Nephron progenitor cell (in vitro differentiated cells): ENCODE measurements at regions not wholly inside any gene's neighbourhood (a gene's known extent, or its start where the extent isn't known, plus 50 kb on each side); places are given as distances from the start of the nearest gene placed in this dataset.

Source experiments
- DNase-seq: peaks from one replicate; pipeline ENCODE4 v3.0.0; 2021
- H3K27ac Mint-ChIP-seq: 2 replicates; pipeline ENCODE4 v1.8.0; 2021; ENCODE audit warnings: mild to moderate bottlenecking, moderate library complexity, mixed read lengths
- H3K27me3 Mint-ChIP-seq: 2 replicates; pipeline ENCODE4 v1.8.0; 2021; ENCODE audit warnings: mild to moderate bottlenecking, low read depth, mixed read lengths; ENCODE audit not compliant: poor library complexity
- H3K36me3 Mint-ChIP-seq: 2 replicates; pipeline ENCODE4 v1.8.0; 2021; ENCODE audit warnings: low read depth, mixed read lengths
- H3K4me1 Mint-ChIP-seq: 2 replicates; pipeline ENCODE4 v1.8.0; 2021; ENCODE audit warnings: mixed read lengths
- H3K4me3 Mint-ChIP-seq: 2 replicates; pipeline ENCODE4 v1.8.0; 2021; ENCODE audit warnings: mild to moderate bottlenecking, moderate library complexity, mixed read lengths
- H3K9me3 Mint-ChIP-seq: 2 replicates; pipeline ENCODE4 v1.8.0; 2021; ENCODE audit warnings: mild to moderate bottlenecking, moderate library complexity, mixed read lengths
- TF ChIP-seq, protein P1 (sequence below): fragments of 200-600 bp; sonication (generic); IDR thresholded peaks from 2 replicates; pipeline ENCODE4 v1.5.0; 2021; ENCODE audit warnings: antibody characterized with exemption

DNA sequence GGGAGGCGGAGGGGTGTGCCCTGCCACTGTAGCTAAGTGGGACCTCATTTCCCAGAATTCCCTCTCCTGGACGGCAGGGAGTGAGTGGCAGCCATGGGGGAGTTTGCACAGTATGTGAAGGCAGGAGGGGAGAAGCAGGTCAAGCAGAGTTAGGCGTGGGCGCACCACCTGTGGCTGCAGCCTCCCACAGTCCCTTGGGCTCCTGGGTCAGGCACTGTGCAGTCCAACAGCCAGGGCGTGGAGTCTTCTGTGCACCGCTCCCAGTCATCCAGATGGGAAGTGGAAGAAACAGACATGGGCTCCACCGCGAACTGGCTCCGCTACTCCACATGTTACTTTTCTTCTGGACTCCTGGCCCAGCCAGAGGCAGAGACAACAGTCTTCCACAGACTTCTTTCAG, 85.4 kb upstream of the TIAM1 start:
- peaks cover 4% of the 10 kb centered on the region for H3K9me3 Mint-ChIP-seq
- TF ChIP-seq, protein P1, sequence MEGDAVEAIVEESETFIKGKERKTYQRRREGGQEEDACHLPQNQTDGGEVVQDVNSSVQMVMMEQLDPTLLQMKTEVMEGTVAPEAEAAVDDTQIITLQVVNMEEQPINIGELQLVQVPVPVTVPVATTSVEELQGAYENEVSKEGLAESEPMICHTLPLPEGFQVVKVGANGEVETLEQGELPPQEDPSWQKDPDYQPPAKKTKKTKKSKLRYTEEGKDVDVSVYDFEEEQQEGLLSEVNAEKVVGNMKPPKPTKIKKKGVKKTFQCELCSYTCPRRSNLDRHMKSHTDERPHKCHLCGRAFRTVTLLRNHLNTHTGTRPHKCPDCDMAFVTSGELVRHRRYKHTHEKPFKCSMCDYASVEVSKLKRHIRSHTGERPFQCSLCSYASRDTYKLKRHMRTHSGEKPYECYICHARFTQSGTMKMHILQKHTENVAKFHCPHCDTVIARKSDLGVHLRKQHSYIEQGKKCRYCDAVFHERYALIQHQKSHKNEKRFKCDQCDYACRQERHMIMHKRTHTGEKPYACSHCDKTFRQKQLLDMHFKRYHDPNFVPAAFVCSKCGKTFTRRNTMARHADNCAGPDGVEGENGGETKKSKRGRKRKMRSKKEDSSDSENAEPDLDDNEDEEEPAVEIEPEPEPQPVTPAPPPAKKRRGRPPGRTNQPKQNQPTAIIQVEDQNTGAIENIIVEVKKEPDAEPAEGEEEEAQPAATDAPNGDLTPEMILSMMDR, result no peak
- H3K36me3 Mint-ChIP-seq, result peaks cover 40% of the 10 kb centered on the region
- no peak overlapping the region for H3K27ac Mint-ChIP-seq
- no peak for DNase-seq
- peaks cover 22% of the 10 kb centered on the region for H3K4me1 Mint-ChIP-seq
- H3K4me3 Mint-ChIP-seq, result no peak overlapping the region
- H3K27me3 Mint-ChIP-seq, result no peaks in the 10 kb centered on the region

DNA sequence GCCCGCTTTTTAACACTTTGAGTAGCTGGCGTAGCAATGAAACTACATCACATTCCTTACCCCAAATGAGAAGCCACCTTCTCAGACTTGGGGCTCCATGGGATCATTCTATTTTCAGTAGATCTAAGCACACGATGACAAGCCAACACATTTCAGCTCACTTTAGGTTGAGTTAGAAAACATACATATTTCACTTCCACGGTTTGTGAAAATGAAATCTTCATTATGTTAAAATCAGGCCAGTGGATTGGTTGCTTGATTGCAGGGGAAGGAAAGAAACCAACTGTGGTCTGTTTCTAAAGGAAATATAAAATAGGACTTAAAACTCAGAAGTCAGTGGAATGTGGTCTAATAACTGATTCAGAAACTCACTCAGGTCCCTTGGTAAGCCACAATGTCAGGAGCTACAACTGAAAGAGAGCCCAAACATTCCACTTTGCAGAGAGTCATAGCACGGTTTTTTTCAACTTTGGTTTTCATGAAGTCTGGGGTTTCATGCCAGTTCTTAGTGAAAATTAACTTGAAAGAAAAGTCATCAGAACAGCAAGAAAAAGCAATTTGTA, 82.3 kb upstream of the TIAM1 start:
- no peaks in the 10 kb centered on the region for H3K9me3 Mint-ChIP-seq
- H3K4me3 Mint-ChIP-seq, result no peak overlapping the region
- H3K36me3 Mint-ChIP-seq, result peaks cover 41% of the 10 kb centered on the region
- DNase-seq, result no peak
- H3K27me3 Mint-ChIP-seq, result no peaks in the 10 kb centered on the region
- TF ChIP-seq, protein P1, result no peak
- H3K4me1 Mint-ChIP-seq, result peaks cover 30% of the 10 kb centered on the region
- H3K27ac Mint-ChIP-seq, result no peak overlapping the region

DNA sequence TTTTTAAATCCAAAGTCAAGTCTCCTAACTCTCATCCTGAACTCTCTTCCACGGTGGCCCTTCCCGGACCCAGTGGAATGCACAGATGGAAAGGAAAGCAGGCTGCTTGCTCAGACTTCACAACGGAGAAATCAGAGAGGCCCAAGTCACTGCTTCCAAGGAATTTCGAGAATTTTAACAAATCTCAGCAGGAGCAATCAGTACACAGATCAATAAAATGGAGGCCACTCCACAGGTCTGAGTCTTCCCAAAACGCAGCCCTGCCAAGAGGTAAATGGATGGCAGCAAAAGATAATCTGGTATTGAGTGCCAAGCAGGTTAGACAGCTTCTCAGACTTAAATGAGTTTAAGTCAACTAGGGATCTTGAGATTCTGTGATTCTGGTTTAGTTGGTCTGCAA, 81.1 kb upstream of the TIAM1 start:
- no peak overlapping the region for H3K4me3 Mint-ChIP-seq
- H3K27ac Mint-ChIP-seq, result peak overlapping the region; percentile 59
- no peak for DNase-seq
- no peaks in the 10 kb centered on the region for H3K27me3 Mint-ChIP-seq
- peaks cover 41% of the 10 kb centered on the region for H3K36me3 Mint-ChIP-seq
- peaks cover 30% of the 10 kb centered on the region for H3K4me1 Mint-ChIP-seq
- H3K9me3 Mint-ChIP-seq, result no peaks in the 10 kb centered on the region
- TF ChIP-seq, protein P1, result no peak

DNA sequence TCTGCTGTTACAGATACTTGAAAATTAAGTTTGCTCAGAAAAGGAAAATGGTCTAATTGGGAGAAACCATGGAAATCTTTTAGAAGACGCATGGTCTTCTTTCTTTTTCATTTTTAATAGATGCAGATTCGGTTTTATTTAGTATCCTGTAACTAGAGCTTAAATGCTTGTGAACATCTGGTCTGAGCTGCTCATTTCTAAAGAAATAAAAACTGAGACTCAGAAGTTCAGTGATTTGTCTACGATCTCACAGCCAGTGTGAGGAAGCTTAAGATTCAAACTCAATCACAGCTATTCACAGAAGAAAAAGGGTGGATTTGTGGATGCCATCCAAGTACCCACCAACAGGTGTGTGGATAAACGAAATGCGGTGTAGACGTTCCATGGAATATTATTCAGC, 80.0 kb upstream of the TIAM1 start:
- no peaks in the 10 kb centered on the region for H3K27me3 Mint-ChIP-seq
- H3K4me1 Mint-ChIP-seq, result peaks cover 32% of the 10 kb centered on the region
- H3K4me3 Mint-ChIP-seq, result no peak overlapping the region
- no peak for DNase-seq
- peaks cover 39% of the 10 kb centered on the region for H3K36me3 Mint-ChIP-seq
- no peaks in the 10 kb centered on the region for H3K9me3 Mint-ChIP-seq
- TF ChIP-seq, protein P1, result no peak
- H3K27ac Mint-ChIP-seq, result peak overlapping the region; percentile 53

DNA sequence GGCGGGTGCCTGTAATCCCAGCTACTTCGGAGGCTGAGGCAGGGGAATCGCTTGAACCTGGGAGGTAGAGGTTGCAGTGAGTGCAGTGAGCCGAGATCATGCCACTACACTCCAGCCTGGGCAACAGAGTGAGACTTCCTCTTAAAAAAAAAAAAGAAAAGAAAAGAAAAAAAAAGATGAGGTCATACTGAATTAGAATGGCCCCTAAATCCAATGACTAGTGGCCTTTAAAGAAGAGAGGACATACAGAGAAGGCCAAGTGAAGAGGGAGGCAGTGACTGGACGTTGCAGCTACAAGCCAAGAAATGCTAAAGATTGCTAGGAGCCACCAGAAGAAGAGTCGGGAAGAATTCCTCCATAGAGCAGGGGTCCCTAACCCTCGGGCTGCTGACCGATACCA, 76.9 kb upstream of the TIAM1 start:
- H3K4me3 Mint-ChIP-seq, result no peak overlapping the region
- no peak overlapping the region for H3K27ac Mint-ChIP-seq
- H3K4me1 Mint-ChIP-seq, result peaks cover 42% of the 10 kb centered on the region
- peaks cover 4% of the 10 kb centered on the region for H3K9me3 Mint-ChIP-seq
- TF ChIP-seq, protein P1, result no peak
- H3K27me3 Mint-ChIP-seq, result no peaks in the 10 kb centered on the region
- H3K36me3 Mint-ChIP-seq, result peaks cover 46% of the 10 kb centered on the region
- DNase-seq, result no peak

DNA sequence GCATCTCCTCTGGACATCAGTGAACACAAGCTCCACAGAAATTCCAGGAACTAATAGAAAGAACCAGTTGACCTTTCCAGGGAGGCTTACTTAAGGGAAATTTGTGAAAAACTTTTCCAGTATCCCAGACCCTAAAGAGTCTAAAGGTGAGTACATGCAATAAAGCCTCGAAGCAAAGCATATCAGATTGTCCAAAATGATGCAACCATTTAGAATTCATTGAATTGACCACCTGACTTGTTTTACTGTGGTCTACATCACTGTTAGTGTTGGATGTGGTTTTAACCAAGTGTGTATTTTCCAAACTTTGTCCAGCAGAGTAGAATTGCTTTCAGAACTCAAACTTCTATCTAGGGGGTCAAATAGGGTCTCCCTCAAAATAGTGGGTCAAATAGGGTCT, 76.3 kb upstream of the TIAM1 start:
- DNase-seq, result no peak
- Mint-ChIP-seq H3K4me3 (no peak overlapping the region), H3K36me3 (peaks cover 52% of the 10 kb centered on the region), H3K4me1 (peaks cover 44% of the 10 kb centered on the region), H3K9me3 (peaks cover 4% of the 10 kb centered on the region), H3K27ac (no peak overlapping the region), H3K27me3 (no peaks in the 10 kb centered on the region)
- TF ChIP-seq, protein P1, result no peak
